K562 (cell line): ENCODE measurements at regions not wholly inside any gene's neighbourhood (a gene's known extent, or its start where the extent isn't known, plus 50 kb on each side); places are given as distances from the start of the nearest gene placed in this dataset.

Source experiments
- ATAC-seq: fragments of 200-7000 bp; cut with Tn5 transposase; 3 replicates; pipeline ENCODE4 v1.9.1; 2020; ENCODE audit warnings: moderate library complexity
- BruUV-seq: library from RNA; stranded (reverse); fragments of 400-500 nt; replicated peaks from 2 replicates; lab custom pipeline; 2021; lab: Mats Ljungman, UMichigan
- CTCF ChIA-PET: fragments of 300-600 bp; formaldehyde crosslinking; extraction: SDS; loops from one replicate; lab custom pipeline; 2021; ENCODE audit warnings: low intra/inter-chr PET ratio; lab: Yijun Ruan, JAX
- POLR2A ChIA-PET: fragments of 300-600, 350-650 bp; sonication (Branson Sonifier 250); formaldehyde crosslinking; extraction: SDS; loops from one replicate; lab custom pipeline; 2021; ENCODE audit warnings: antibody characterized with exemption, inconsistent platforms; lab: Yijun Ruan, JAX
- DNase-seq, 4 experiments: peaks; one replicate each; pipeline versions ENCODE4 v3.0.0 to v3.0.0-alpha.2; 2011 to 2018; ENCODE audit warnings: low spot score in 3 of 4, mixed read lengths in 3 of 4; ENCODE audit errors: extremely low read depth in 1 of 4
- FAIRE-seq: peaks from 2 replicates; lab custom pipeline; 2011; peaks lifted over from hg19 to GRCh38; lab: Jason Lieb, UNC
- H2AFZ ChIP-seq: 2 replicates; pipeline ENCODE4 v1.6.0; 2011; ENCODE audit warnings: low read depth, low read length, control low read depth, inconsistent platforms
- H3K27ac ChIP-seq: fragments of 200-600 bp; 3 replicates; pipeline ENCODE4 v1.8.0; 2011; ENCODE audit warnings: low read depth, mild to moderate bottlenecking, control low read depth, inconsistent platforms, low read length, moderate library complexity, mixed read lengths; ENCODE audit errors: extremely low read depth
- H3K27me3 ChIP-seq, 2 experiments: fragments of 300-600 bp in 1 of 2; 2 replicates in 1 of 2; 3 replicates in 1 of 2; pipeline versions ENCODE4 v1.6.0 to v1.8.0; 2011; ENCODE audit warnings: inconsistent platforms in 2 of 2, low read length in 2 of 2, mild to moderate bottlenecking in 1 of 2, mixed read lengths in 1 of 2, moderate library complexity in 1 of 2; ENCODE audit not compliant: control insufficient read depth in 2 of 2, insufficient read depth in 2 of 2
- H3K36me3 ChIP-seq: fragments of 300-600 bp; 3 replicates; pipeline ENCODE4 v1.8.0; 2011; ENCODE audit warnings: mild to moderate bottlenecking, low read length, inconsistent platforms; ENCODE audit not compliant: control insufficient read depth, insufficient read depth
- H3K4me1 ChIP-seq, 2 experiments: fragments of 200-600 bp in 1 of 2; replicated peaks in 1 of 2; 2 replicates in 1 of 2; 3 replicates in 1 of 2; pipeline versions ENCODE4 v1.5.1 to v1.8.0; 2011; ENCODE audit warnings: inconsistent platforms in 2 of 2, low read length in 2 of 2, mild to moderate bottlenecking in 1 of 2, mixed read lengths in 1 of 2, moderate library complexity in 1 of 2; ENCODE audit not compliant: control insufficient read depth in 2 of 2, insufficient read depth in 2 of 2
- H3K4me2 ChIP-seq: 2 replicates; pipeline ENCODE4 v1.6.1; 2011; ENCODE audit warnings: low read length, control low read depth, inconsistent platforms, mixed read lengths; ENCODE audit not compliant: insufficient read depth
- H3K4me3 ChIP-seq: fragments of 200-600 bp; sonication (generic), shearing (Covaris generic); 2 replicates; pipeline ENCODE4 v1.5.1; 2016; ENCODE audit warnings: control low read depth, inconsistent platforms
- H3K79me2 ChIP-seq: fragments of 200-600 bp; 3 replicates; pipeline ENCODE4 v1.8.0; 2011; ENCODE audit warnings: low read length, inconsistent platforms; ENCODE audit not compliant: control insufficient read depth, insufficient read depth
- H3K9ac ChIP-seq, 2 experiments: 2 replicates each; pipeline versions ENCODE4 v1.6.0 to v1.6.1; 2011; ENCODE audit warnings: low read depth in 2 of 2, low read length in 2 of 2, control low read depth in 1 of 2, inconsistent platforms in 1 of 2, mild to moderate bottlenecking in 1 of 2, mixed read lengths in 1 of 2; ENCODE audit not compliant: insufficient read depth in 1 of 2
- H3K9me1 ChIP-seq: one replicate; pipeline ENCODE4 v1.6.0; 2011; ENCODE audit warnings: inconsistent platforms, mild to moderate bottlenecking, low read length, moderate library complexity; ENCODE audit not compliant: control insufficient read depth, insufficient read depth
- H3K9me3 ChIP-seq: replicated peaks from 2 replicates; pipeline ENCODE4 v1.5.1; 2011; ENCODE audit warnings: low read depth, low read length, inconsistent platforms; ENCODE audit not compliant: control insufficient read depth, insufficient read depth
- H4K20me1 ChIP-seq: replicated peaks from 2 replicates; pipeline ENCODE4 v1.6.1; 2011; ENCODE audit warnings: low read length, inconsistent platforms, mixed read lengths; ENCODE audit not compliant: control insufficient read depth, insufficient read depth
- E2F3 ChIP-seq: fragments of 250-450 bp; sonication (Bioruptor Pico); IDR thresholded peaks from 2 replicates; pipeline ENCODE4 v1.4.0; 2020; ENCODE audit warnings: mild to moderate bottlenecking
- E2F8 ChIP-seq: fragments of 450-650 bp; IDR thresholded peaks from 2 replicates; pipeline ENCODE4 v1.7.1; 2018; ENCODE audit warnings: mild to moderate bottlenecking, low read depth; ENCODE audit not compliant: partially characterized antibody
- GTF2A2 ChIP-seq: IDR thresholded peaks from 2 replicates; pipeline ENCODE4 v1.6.1; 2016; ENCODE audit warnings: mild to moderate bottlenecking, missing genetic modification characterization, missing compliant biosample characterization
- MCM3 ChIP-seq: fragments of 450-650 bp; IDR thresholded peaks from 2 replicates; pipeline ENCODE4 v1.6.1; 2016
- NFXL1 ChIP-seq: fragments of 450-650 bp; formaldehyde crosslinking; IDR thresholded peaks from 2 replicates; pipeline ENCODE4 v1.4.0; 2021; ENCODE audit warnings: mild to moderate bottlenecking
- PREB ChIP-seq: sonication (generic); formaldehyde crosslinking; IDR thresholded peaks from 2 replicates; pipeline ENCODE4 v1.8.1; 2023; ENCODE audit warnings: mild to moderate bottlenecking, missing genetic modification reagents
- TAF7 ChIP-seq: fragments of 450-650 bp; IDR thresholded peaks from 2 replicates; pipeline ENCODE4 v1.6.1; 2016; ENCODE audit warnings: missing genetic modification characterization, missing compliant biosample characterization
- UBTF ChIP-seq, 2 experiments: IDR thresholded peaks; 2 replicates each; pipeline ENCODE4 v1.6.1; 2012; ENCODE audit warnings: improper control_type of control experiment in 2 of 2, low read depth in 2 of 2, low read length in 2 of 2, borderline replicate concordance in 1 of 2
- USF2 ChIP-seq: sonication (generic); formaldehyde crosslinking; IDR thresholded peaks from 2 replicates; pipeline ENCODE4 v1.5.0; 2020; ENCODE audit warnings: missing genetic modification reagents
- XRCC4 ChIP-seq: IDR thresholded peaks from one replicate; pipeline ENCODE4 v1.6.1; 2011; ENCODE audit not compliant: insufficient read depth, insufficient read length; ENCODE audit errors: extremely low read depth
- YBX1 ChIP-seq: fragments of 450-650 bp; IDR thresholded peaks from 2 replicates; pipeline ENCODE4 v1.7.1; 2016; ENCODE audit warnings: mild to moderate bottlenecking
- ZC3H4 ChIP-seq: sonication (generic); formaldehyde crosslinking; IDR thresholded peaks from 2 replicates; pipeline ENCODE4 v1.9.0; 2021; ENCODE audit warnings: missing genetic modification reagents, borderline replicate concordance
- ZNF232 ChIP-seq: sonication (generic); formaldehyde crosslinking; IDR thresholded peaks from 2 replicates; pipeline ENCODE4 v1.8.0; 2022; ENCODE audit warnings: mild to moderate bottlenecking, missing genetic modification reagents
- ZNF311 ChIP-seq: fragments of 250-450 bp; sonication (Bioruptor Pico); IDR thresholded peaks from 2 replicates; pipeline ENCODE4 v1.4.0; 2020; ENCODE audit warnings: mild to moderate bottlenecking, moderate library complexity
- ZNF584 ChIP-seq: fragments of 200-800 bp; sonication (Bioruptor generic); IDR thresholded peaks from 2 replicates; pipeline ENCODE4 v1.6.1; 2016; ENCODE audit warnings: low read depth, mild to moderate bottlenecking, missing genetic modification characterization, missing compliant biosample characterization
- WGBS: fragments of 100-300 bp; shearing (Covaris generic); methylation state at CpG from one replicate; pipeline ENCODE4 v1.1.6; 2016; ENCODE audit warnings: low coverage, mixed read lengths; ENCODE audit not compliant: insufficient coverage; ENCODE audit errors: missing lambda C conversion rate; 5-methylcytosine and 5-hydroxymethylcytosine counted together
- in situ Hi-C: fragments of 300-500 bp; cut with MboI; formaldehyde crosslinking; loops from 4 replicates; pipeline ENCODE4 v1.15.0; 2018; ENCODE audit warnings: inconsistent platforms, mixed read lengths
- intact Hi-C: fragments of 100-400 bp; cut with micrococcal nuclease; formaldehyde crosslinking; loops from 2 replicates; pipeline ENCODE4 v1.14.2; 2022
- TF ChIP-seq, protein P1 (sequence below): fragments of 250-450 bp; sonication (Bioruptor Pico); IDR thresholded peaks from 2 replicates; pipeline ENCODE4 v1.8.0; 2022; ENCODE audit warnings: inconsistent platforms, mild to moderate bottlenecking, moderate library complexity, borderline replicate concordance

DNA sequence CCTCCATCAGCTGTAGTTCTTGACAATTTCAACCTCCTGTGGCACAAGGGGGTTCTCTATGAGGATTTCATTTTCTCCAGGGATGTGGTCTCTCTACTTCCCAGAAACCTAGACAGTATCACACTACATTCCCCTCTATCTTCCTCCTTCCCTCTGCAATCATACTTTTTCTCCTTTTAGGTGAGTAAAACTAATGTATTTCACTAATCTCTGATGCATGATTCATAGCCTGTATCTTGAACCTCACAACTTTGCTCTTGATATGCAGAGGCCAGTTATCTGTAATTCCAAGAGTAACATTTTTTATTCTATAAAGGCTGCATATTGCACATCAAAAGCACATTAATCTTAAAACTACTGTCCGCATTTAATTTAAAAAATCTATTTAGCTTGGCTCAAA is 449.6 kb downstream of the RFPL4B start:
- Histone ChIP-seq H2AFZ (no peak overlapping the region), H3K27ac (no peak overlapping the region), H4K20me1 (no peaks in the 10 kb centered on the region), H3K4me1 (no peaks in the 10 kb centered on the region), H3K4me2 (no peak overlapping the region), H3K79me2 (no peaks in the 10 kb centered on the region), H3K9ac (no peak overlapping the region), H3K27me3 (no peaks in the 10 kb centered on the region), H3K36me3 (no peaks in the 10 kb centered on the region), H3K9me3 (no peaks in the 10 kb centered on the region), H3K9me1 (no peaks in the 10 kb centered on the region), H3K4me3 (no peak overlapping the region)
- no peak for ATAC-seq
- no peak for TF ChIP-seq E2F3 (CRISPR knock-in tag)
- no peak for TF ChIP-seq ZC3H4 (CRISPR knock-in tag)
- TF ChIP-seq TAF7, result no peak
- no peak for TF ChIP-seq GTF2A2 (tag)
- TF ChIP-seq ZNF232 (CRISPR knock-in tag), result no peak
- TF ChIP-seq E2F8, result no peak
- TF ChIP-seq ZNF311 (CRISPR knock-in tag), result no peak
- TF ChIP-seq ZNF584 (CRISPR knock-in tag), result no peak
- no peak for TF ChIP-seq UBTF (IDR thresholded peaks at IDR 0.05; ENCODE audit: borderline replicate concordance in 1 of 2, low read depth in 2 of 2, low read length in 2 of 2)
- no peak for TF ChIP-seq USF2 (CRISPR knock-in tag)
- TF ChIP-seq YBX1, result no peak
- TF ChIP-seq XRCC4, result no peak
- TF ChIP-seq MCM3, result no peak
- TF ChIP-seq, protein P1, sequence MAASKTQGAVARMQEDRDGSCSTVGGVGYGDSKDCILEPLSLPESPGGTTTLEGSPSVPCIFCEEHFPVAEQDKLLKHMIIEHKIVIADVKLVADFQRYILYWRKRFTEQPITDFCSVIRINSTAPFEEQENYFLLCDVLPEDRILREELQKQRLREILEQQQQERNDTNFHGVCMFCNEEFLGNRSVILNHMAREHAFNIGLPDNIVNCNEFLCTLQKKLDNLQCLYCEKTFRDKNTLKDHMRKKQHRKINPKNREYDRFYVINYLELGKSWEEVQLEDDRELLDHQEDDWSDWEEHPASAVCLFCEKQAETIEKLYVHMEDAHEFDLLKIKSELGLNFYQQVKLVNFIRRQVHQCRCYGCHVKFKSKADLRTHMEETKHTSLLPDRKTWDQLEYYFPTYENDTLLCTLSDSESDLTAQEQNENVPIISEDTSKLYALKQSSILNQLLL, result no peak
- TF ChIP-seq NFXL1 (CRISPR knock-in tag), result no peak
- TF ChIP-seq PREB (CRISPR knock-in tag), result no peak
- WGBS, result 0% methylated on average over 1 of the region's 1 CpG
- FAIRE-seq, result no peak
- POLR2A ChIA-PET, result no interaction called here
- BruUV-seq, result no TSS peak
- in situ Hi-C loops, result no loop called here
- intact Hi-C loops, result no loop called here
- CTCF ChIA-PET, result no interaction called here
- DNase-seq, result no peak
